IMR-90 (cell line): ENCODE measurements at regions not wholly inside any gene's neighbourhood (a gene's known extent, or its start where the extent isn't known, plus 50 kb on each side); places are given as distances from the start of the nearest gene placed in this dataset.

Experiments used
- ATAC-seq: fragments of 200-7000 bp; cut with Tn5 transposase; 2 replicates; pipeline ENCODE4 v1.9.1; 2020; ENCODE audit warnings: low read depth, mild to moderate bottlenecking, moderate library complexity
- BruUV-seq: library from RNA; stranded (reverse); fragments of 400-500 nt; replicated peaks from 2 replicates; lab custom pipeline; 2021; lab: Mats Ljungman, UMichigan
- CTCF ChIA-PET: fragments of 300-600 bp; formaldehyde crosslinking; extraction: SDS; loops from one replicate; lab custom pipeline; 2021; ENCODE audit warnings: antibody characterized with exemption; lab: Yijun Ruan, JAX
- POLR2A ChIA-PET: fragments of 300-600 bp; sonication (Branson Sonifier 250); formaldehyde crosslinking; loops from one replicate; lab custom pipeline; 2022; ENCODE audit warnings: antibody characterized with exemption; ENCODE audit not compliant: unreplicated experiment; lab: Charles Lee
- DNase-seq: peaks from one replicate; pipeline ENCODE4 v3.0.0; 2013
- H2AFZ ChIP-seq: replicated peaks from 2 replicates; pipeline ENCODE3; 2013; ENCODE audit warnings: low read length, mild to moderate bottlenecking; ENCODE audit not compliant: poor library complexity
- H2AK5ac ChIP-seq: 2 replicates; pipeline ENCODE4 v1.6.1; 2013; ENCODE audit warnings: low read depth, low read length, inconsistent platforms
- H2AK9ac ChIP-seq: replicated peaks from 2 replicates; pipeline ENCODE3; 2013; ENCODE audit warnings: mild to moderate bottlenecking, low read depth, low read length, moderate library complexity; ENCODE audit not compliant: poor library complexity
- H2BK120ac ChIP-seq: 2 replicates; pipeline ENCODE4 v1.6.1; 2013; ENCODE audit warnings: low read depth, low read length, inconsistent platforms
- H2BK15ac ChIP-seq: 3 replicates; pipeline ENCODE4 v1.6.1; 2013; ENCODE audit warnings: low read depth, low read length, inconsistent platforms
- H2BK20ac ChIP-seq: 2 replicates; pipeline ENCODE4 v1.6.1; 2013; ENCODE audit warnings: low read depth, mild to moderate bottlenecking, inconsistent platforms, low read length, moderate library complexity
- H2BK5ac ChIP-seq: 2 replicates; pipeline ENCODE4 v1.6.1; 2013; ENCODE audit warnings: mild to moderate bottlenecking, low read depth, low read length, inconsistent platforms; ENCODE audit not compliant: poor library complexity, severe bottlenecking
- H3K14ac ChIP-seq: replicated peaks from 2 replicates; pipeline ENCODE4 v1.6.1; 2013; ENCODE audit warnings: low read depth, low read length, inconsistent platforms
- H3K18ac ChIP-seq: 2 replicates; pipeline ENCODE4 v1.6.1; 2013; ENCODE audit warnings: low read depth, low read length, control low read depth
- H3K23ac ChIP-seq: 2 replicates; pipeline ENCODE4 v1.6.1; 2013; ENCODE audit warnings: low read depth, low read length, inconsistent platforms
- H3K27ac ChIP-seq: 2 replicates; pipeline ENCODE4 v1.5.1; 2013; ENCODE audit warnings: mild to moderate bottlenecking, control low read depth, low read length; ENCODE audit not compliant: insufficient read depth
- H3K27me3 ChIP-seq: 2 replicates; pipeline ENCODE4 v1.6.1; 2013; ENCODE audit warnings: low read length; ENCODE audit not compliant: control insufficient read depth, insufficient read depth
- H3K36me3 ChIP-seq: 2 replicates; pipeline ENCODE4 v1.6.1; 2013; ENCODE audit warnings: low read length, mixed read lengths; ENCODE audit not compliant: control insufficient read depth, insufficient read depth
- H3K4ac ChIP-seq: 2 replicates; pipeline ENCODE4 v1.6.1; 2013; ENCODE audit warnings: low read depth, low read length, inconsistent platforms
- H3K4me1 ChIP-seq: 2 replicates; pipeline ENCODE4 v1.6.1; 2013; ENCODE audit warnings: low read length, mixed read lengths; ENCODE audit not compliant: control insufficient read depth, insufficient read depth
- H3K4me2 ChIP-seq: 2 replicates; pipeline ENCODE4 v1.6.1; 2013; ENCODE audit warnings: low read depth, mild to moderate bottlenecking, control low read depth, low read length, moderate library complexity
- H3K4me3 ChIP-seq: 2 replicates; pipeline ENCODE4 v1.5.1; 2013; ENCODE audit warnings: low read depth, mild to moderate bottlenecking, control low read depth, low read length, moderate library complexity; ENCODE audit not compliant: insufficient read depth
- H3K56ac ChIP-seq: 2 replicates; pipeline ENCODE4 v1.6.1; 2013; ENCODE audit warnings: low read length, inconsistent platforms; ENCODE audit not compliant: insufficient read depth; ENCODE audit errors: extremely low read depth
- H3K79me1 ChIP-seq, 2 experiments: 2 replicates each; pipeline ENCODE4 v1.6.1; 2013; ENCODE audit warnings: low read length in 2 of 2, inconsistent platforms in 1 of 2, low read depth in 1 of 2
- H3K9ac ChIP-seq: 2 replicates; pipeline ENCODE4 v1.6.1; 2013; ENCODE audit warnings: low read depth, low read length, control low read depth
- H3K9me1 ChIP-seq: 2 replicates; pipeline ENCODE4 v1.6.1; 2013; ENCODE audit warnings: low read length, inconsistent platforms; ENCODE audit not compliant: insufficient read depth
- H3K9me3 ChIP-seq: 2 replicates; pipeline ENCODE4 v1.6.1; 2013; ENCODE audit warnings: low read length; ENCODE audit not compliant: control insufficient read depth, insufficient read depth
- H4K20me1 ChIP-seq: 2 replicates; pipeline ENCODE4 v1.6.1; 2013; ENCODE audit warnings: low read length, inconsistent platforms; ENCODE audit not compliant: insufficient read depth
- H4K5ac ChIP-seq: 2 replicates; pipeline ENCODE4 v1.6.1; 2013; ENCODE audit warnings: mild to moderate bottlenecking, low read depth, low read length, control low read depth
- H4K8ac ChIP-seq, 2 experiments: 2 replicates each; pipeline ENCODE4 v1.6.1; 2013; ENCODE audit warnings: low read depth in 2 of 2, low read length in 2 of 2, control low read depth in 1 of 2, inconsistent platforms in 1 of 2
- H4K91ac ChIP-seq: 2 replicates; pipeline ENCODE4 v1.6.1; 2013; ENCODE audit warnings: low read depth, low read length, inconsistent platforms; ENCODE audit not compliant: insufficient read depth
- BHLHE40 ChIP-seq: fragments of 150-350 bp; IDR thresholded peaks from 2 replicates; pipeline ENCODE4 v1.6.1; 2016; ENCODE audit warnings: mild to moderate bottlenecking, low read depth, low read length
- CEBPB ChIP-seq: IDR thresholded peaks from 2 replicates; pipeline ENCODE4 v1.6.1; 2012; ENCODE audit warnings: low read depth, low read length, improper control_type of control experiment
- CHD1 ChIP-seq: IDR thresholded peaks from 2 replicates; pipeline ENCODE4 v1.6.1; 2012; ENCODE audit warnings: low read depth, low read length, improper control_type of control experiment
- FOS ChIP-seq: fragments of 150-350 bp; IDR thresholded peaks from 2 replicates; pipeline ENCODE4 v1.6.1; 2016; ENCODE audit warnings: low read depth, low read length
- MAFK ChIP-seq: IDR thresholded peaks from 2 replicates; pipeline ENCODE4 v1.6.1; 2012; ENCODE audit warnings: low read depth, low read length, improper control_type of control experiment
- MAZ ChIP-seq: IDR thresholded peaks from 2 replicates; pipeline ENCODE4 v1.6.1; 2012; ENCODE audit warnings: low read depth, mild to moderate bottlenecking, low read length, improper control_type of control experiment, moderate library complexity, borderline replicate concordance
- MXI1 ChIP-seq: IDR thresholded peaks from 2 replicates; pipeline ENCODE4 v1.6.1; 2012; ENCODE audit warnings: low read depth, mild to moderate bottlenecking, low read length, moderate library complexity, borderline replicate concordance
- NFE2L2 ChIP-seq: fragments of 150-350 bp; IDR thresholded peaks from 2 replicates; pipeline ENCODE4 v1.6.1; 2016; ENCODE audit warnings: low read depth, mild to moderate bottlenecking, low read length
- POLR2A ChIP-seq: IDR thresholded peaks from 2 replicates; pipeline ENCODE4 v1.6.1; 2012; ENCODE audit warnings: mild to moderate bottlenecking, low read depth, low read length
- RCOR1 ChIP-seq: IDR thresholded peaks from 2 replicates; pipeline ENCODE4 v1.6.1; 2012; ENCODE audit warnings: mild to moderate bottlenecking, low read length, improper control_type of control experiment; ENCODE audit not compliant: insufficient replicate concordance
- RFX5 ChIP-seq: IDR thresholded peaks from 2 replicates; pipeline ENCODE4 v1.8.0; 2012; ENCODE audit warnings: low read depth, mild to moderate bottlenecking, low read length, moderate library complexity
- SMC3 ChIP-seq: fragments of 150-350 bp; IDR thresholded peaks from 2 replicates; pipeline ENCODE4 v1.6.1; 2016; ENCODE audit warnings: low read depth, mild to moderate bottlenecking, antibody characterized with exemption, low read length, moderate library complexity
- WGBS, 2 experiments: methylation state at CpG; one replicate each; pipeline versions ENCODE4 v1.1.5 to v1.1.7; 2013; ENCODE audit warnings: missing lambda C conversion rate in 2 of 2; ENCODE audit not compliant: insufficient read length in 1 of 2; ENCODE audit errors: extremely low coverage in 2 of 2; 5-methylcytosine and 5-hydroxymethylcytosine counted together
- dilution Hi-C: fragments of 300-500 bp; cut with HindIII; formaldehyde crosslinking; loops from one replicate; pipeline ENCODE4 v1.14.3; 2018; ENCODE audit warnings: low sequenced_read_pairs; ENCODE audit not compliant: unreplicated experiment
- in situ Hi-C: fragments of 300-500 bp; cut with MboI; formaldehyde crosslinking; loops from 3 replicates; pipeline ENCODE4 v1.14.3; 2019; ENCODE audit warnings: low sequenced_read_pairs, inconsistent platforms, mixed read lengths
- intact Hi-C: fragments of 100-400 bp; cut with micrococcal nuclease; formaldehyde crosslinking; loops from 2 replicates; pipeline ENCODE4 v1.10.0; 2022
- TF ChIP-seq, protein P1 (sequence below): fragments of 150-350 bp; IDR thresholded peaks from 2 replicates; pipeline ENCODE4 v1.6.1; 2017; ENCODE audit warnings: mild to moderate bottlenecking, antibody characterized with exemption, low read length, low read depth
- TF ChIP-seq, protein P2 (sequence below): fragments of 150-350 bp; IDR thresholded peaks from 2 replicates; pipeline ENCODE4 v1.6.1; 2016; ENCODE audit warnings: low read depth, mild to moderate bottlenecking, low read length, moderate library complexity, borderline replicate concordance
- TF ChIP-seq, protein P3 (sequence below): conservative IDR thresholded peaks from 2 replicates; pipeline ENCODE4 v1.5.1; 2012; ENCODE audit warnings: mild to moderate bottlenecking, low read depth, low read length, improper control_type of control experiment

DNA sequence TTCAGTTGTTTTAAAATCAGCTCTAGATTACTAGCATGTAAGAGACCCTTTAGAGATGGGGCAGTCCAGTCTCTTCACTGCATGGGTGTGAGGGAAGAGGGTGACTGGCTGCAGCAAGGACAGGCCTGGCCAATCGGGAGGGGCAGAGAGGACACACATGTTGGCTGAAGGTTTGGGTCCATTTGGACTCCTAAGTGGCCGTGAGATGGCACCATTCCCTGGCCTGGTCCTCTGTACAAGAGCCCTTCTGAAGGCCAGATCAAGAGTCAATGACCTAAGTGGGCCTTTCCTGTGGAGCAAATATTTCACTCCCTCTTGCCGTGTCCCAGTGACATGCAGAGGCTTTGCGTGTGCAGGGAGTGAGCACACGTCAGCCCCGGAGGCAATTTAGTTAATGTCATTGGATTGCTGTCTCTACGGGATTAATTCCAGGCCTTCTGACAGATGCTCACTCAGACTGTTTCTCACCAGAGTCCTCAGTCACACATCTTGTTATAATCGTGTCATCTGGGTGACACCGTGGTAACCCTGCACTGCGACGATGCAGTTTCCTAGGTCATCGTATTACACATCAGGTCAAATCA lies 613.0 kb downstream of the NPHP4 start:
- Histone ChIP-seq H3K79me1 (no peaks in the 10 kb centered on the region), H3K27me3 (no peaks in the 10 kb centered on the region), H2AK5ac (no peak overlapping the region), H3K36me3 (no peaks in the 10 kb centered on the region), H4K5ac (no peak overlapping the region), H4K20me1 (no peaks in the 10 kb centered on the region), H3K4me1 (no peaks in the 10 kb centered on the region), H3K14ac (no peak overlapping the region), H2AK9ac (no peak overlapping the region), H4K91ac (no peak overlapping the region), H2BK120ac (no peak overlapping the region), H2BK15ac (no peak overlapping the region), H3K18ac (no peak overlapping the region), H3K4me2 (no peak overlapping the region), H3K56ac (no peak overlapping the region), H3K9me1 (no peaks in the 10 kb centered on the region), H3K4ac (no peak overlapping the region), H3K9ac (no peak overlapping the region), H2BK20ac (no peak overlapping the region), H2AFZ (no peak overlapping the region), H3K4me3 (no peak overlapping the region), H3K9me3 (peaks cover 42% of the 10 kb centered on the region), H4K8ac (no peak overlapping the region), H3K27ac (no peak overlapping the region), H3K23ac (no peak overlapping the region), H2BK5ac (no peak overlapping the region)
- POLR2A ChIA-PET, result no interaction called here
- DNase-seq (no peak), ATAC-seq (no peak)
- 59% methylated on average over 9 of the region's 12 CpGs; no CpG with 5 or more reads in 1 of the 2 experiments for WGBS, 2 experiments
- CTCF ChIA-PET, result interaction anchor here (0.6 kb wide), 1 partner anchor 176 kb away, joined by 3 read pairs; no protein-coding TSS in a partner anchor
- dilution Hi-C loops (no loop called here), in situ Hi-C loops (no loop called here), intact Hi-C loops (no loop called here)
- TF ChIP-seq RCOR1, result no peak
- TF ChIP-seq NFE2L2, result no peak
- TF ChIP-seq, protein P1, sequence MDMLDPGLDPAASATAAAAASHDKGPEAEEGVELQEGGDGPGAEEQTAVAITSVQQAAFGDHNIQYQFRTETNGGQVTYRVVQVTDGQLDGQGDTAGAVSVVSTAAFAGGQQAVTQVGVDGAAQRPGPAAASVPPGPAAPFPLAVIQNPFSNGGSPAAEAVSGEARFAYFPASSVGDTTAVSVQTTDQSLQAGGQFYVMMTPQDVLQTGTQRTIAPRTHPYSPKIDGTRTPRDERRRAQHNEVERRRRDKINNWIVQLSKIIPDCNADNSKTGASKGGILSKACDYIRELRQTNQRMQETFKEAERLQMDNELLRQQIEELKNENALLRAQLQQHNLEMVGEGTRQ, result no peak
- TF ChIP-seq MAZ, result no peak
- TF ChIP-seq MXI1, result no peak
- no peak for TF ChIP-seq FOS
- no peak for TF ChIP-seq CHD1
- TF ChIP-seq CEBPB, result no peak
- no peak for TF ChIP-seq MAFK
- TF ChIP-seq, protein P2, sequence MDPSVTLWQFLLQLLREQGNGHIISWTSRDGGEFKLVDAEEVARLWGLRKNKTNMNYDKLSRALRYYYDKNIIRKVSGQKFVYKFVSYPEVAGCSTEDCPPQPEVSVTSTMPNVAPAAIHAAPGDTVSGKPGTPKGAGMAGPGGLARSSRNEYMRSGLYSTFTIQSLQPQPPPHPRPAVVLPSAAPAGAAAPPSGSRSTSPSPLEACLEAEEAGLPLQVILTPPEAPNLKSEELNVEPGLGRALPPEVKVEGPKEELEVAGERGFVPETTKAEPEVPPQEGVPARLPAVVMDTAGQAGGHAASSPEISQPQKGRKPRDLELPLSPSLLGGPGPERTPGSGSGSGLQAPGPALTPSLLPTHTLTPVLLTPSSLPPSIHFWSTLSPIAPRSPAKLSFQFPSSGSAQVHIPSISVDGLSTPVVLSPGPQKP, result no peak
- TF ChIP-seq POLR2A, result no peak
- TF ChIP-seq RFX5, result no peak
- TF ChIP-seq BHLHE40, result no peak
- TF ChIP-seq, protein P3, sequence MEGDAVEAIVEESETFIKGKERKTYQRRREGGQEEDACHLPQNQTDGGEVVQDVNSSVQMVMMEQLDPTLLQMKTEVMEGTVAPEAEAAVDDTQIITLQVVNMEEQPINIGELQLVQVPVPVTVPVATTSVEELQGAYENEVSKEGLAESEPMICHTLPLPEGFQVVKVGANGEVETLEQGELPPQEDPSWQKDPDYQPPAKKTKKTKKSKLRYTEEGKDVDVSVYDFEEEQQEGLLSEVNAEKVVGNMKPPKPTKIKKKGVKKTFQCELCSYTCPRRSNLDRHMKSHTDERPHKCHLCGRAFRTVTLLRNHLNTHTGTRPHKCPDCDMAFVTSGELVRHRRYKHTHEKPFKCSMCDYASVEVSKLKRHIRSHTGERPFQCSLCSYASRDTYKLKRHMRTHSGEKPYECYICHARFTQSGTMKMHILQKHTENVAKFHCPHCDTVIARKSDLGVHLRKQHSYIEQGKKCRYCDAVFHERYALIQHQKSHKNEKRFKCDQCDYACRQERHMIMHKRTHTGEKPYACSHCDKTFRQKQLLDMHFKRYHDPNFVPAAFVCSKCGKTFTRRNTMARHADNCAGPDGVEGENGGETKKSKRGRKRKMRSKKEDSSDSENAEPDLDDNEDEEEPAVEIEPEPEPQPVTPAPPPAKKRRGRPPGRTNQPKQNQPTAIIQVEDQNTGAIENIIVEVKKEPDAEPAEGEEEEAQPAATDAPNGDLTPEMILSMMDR, result no peak
- no peak for TF ChIP-seq SMC3
- no TSS peak for BruUV-seq
